Suprapubic skin (tissue), 3 donors: ENCODE measurements at regions not wholly inside any gene's neighbourhood (a gene's known extent, or its start where the extent isn't known, plus 50 kb on each side); places are given as distances from the start of the nearest gene placed in this dataset.

ENCODE experiments used
- POLR2AphosphoS5 ChIP-seq, 3 donors: sonication (generic); formaldehyde crosslinking; IDR thresholded peaks; one replicate each; pipeline ENCODE4 v1.6.1; 2017; ENCODE audit warnings: antibody characterized with exemption in 3 of 3
- TF ChIP-seq, protein P1 (sequence below), 2 donors: fragments of 200-600 bp in 1 of 2; fragments of 450-650 bp in 1 of 2; sonication (generic) in 1 of 2; IDR thresholded peaks; one replicate each; pipeline ENCODE4 v1.5.1; 2016 to 2019; ENCODE audit warnings: antibody characterized with exemption in 2 of 2, mild to moderate bottlenecking in 1 of 2, moderate library complexity in 1 of 2

- peak in 2 of 3 donors; percentile 45 to 75 for TF ChIP-seq POLR2AphosphoS5 (IDR thresholded peaks at IDR 0.05)
- TF ChIP-seq, protein P1, sequence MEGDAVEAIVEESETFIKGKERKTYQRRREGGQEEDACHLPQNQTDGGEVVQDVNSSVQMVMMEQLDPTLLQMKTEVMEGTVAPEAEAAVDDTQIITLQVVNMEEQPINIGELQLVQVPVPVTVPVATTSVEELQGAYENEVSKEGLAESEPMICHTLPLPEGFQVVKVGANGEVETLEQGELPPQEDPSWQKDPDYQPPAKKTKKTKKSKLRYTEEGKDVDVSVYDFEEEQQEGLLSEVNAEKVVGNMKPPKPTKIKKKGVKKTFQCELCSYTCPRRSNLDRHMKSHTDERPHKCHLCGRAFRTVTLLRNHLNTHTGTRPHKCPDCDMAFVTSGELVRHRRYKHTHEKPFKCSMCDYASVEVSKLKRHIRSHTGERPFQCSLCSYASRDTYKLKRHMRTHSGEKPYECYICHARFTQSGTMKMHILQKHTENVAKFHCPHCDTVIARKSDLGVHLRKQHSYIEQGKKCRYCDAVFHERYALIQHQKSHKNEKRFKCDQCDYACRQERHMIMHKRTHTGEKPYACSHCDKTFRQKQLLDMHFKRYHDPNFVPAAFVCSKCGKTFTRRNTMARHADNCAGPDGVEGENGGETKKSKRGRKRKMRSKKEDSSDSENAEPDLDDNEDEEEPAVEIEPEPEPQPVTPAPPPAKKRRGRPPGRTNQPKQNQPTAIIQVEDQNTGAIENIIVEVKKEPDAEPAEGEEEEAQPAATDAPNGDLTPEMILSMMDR (IDR thresholded peaks at IDR 0.05): peak; percentile 84 to 99
Measured at GRCh38 chr11:15650105-15650938, 535.6 kb downstream of the INSC start.
